GM18867 (cell line): ENCODE measurements at regions not wholly inside any gene's neighbourhood (a gene's known extent, or its start where the extent isn't known, plus 50 kb on each side); places are given as distances from the start of the nearest gene placed in this dataset.
A peak's percentile ranks its signal among the peaks of the same experiment; 100 is the strongest.

Source experiments
- ATAC-seq: cut with Tn5 transposase; IDR thresholded peaks from one replicate; pipeline ENCODE4 v1.9.1; 2021; ENCODE audit warnings: mild to moderate bottlenecking, moderate library complexity; ENCODE audit not compliant: unreplicated experiment

GRCh38 chr2:122816803-122817202 is 1061.4 kb downstream of the TSN start:
- ATAC-seq: no peak

GRCh38 chr2:122822319-122822718 is 1066.9 kb downstream of the TSN start:
- no peak for ATAC-seq

- no peak for ATAC-seq
Observed at GRCh38 chr2:122830157-122830556, 1074.7 kb downstream of the TSN start.

GRCh38 chr2:122831649-122832048 is 1076.2 kb downstream of the TSN start:
- ATAC-seq: no peak

- no peak for ATAC-seq
Observed at GRCh38 chr2:122843503-122843902, 1088.1 kb downstream of the TSN start.

GRCh38 chr2:122851161-122851560 is 1095.7 kb downstream of the TSN start:
- no peak for ATAC-seq

GRCh38 chr2:122851972-122852531 is 1096.6 kb downstream of the TSN start:
- ATAC-seq: no peak

GRCh38 chr2:122856696-122857095 is 1101.2 kb downstream of the TSN start:
- no peak for ATAC-seq

GRCh38 chr2:122858075-122858702 is 1102.7 kb downstream of the TSN start:
- ATAC-seq: no peak

- ATAC-seq: no peak
Observed at GRCh38 chr2:122858813-122859212, 1103.4 kb downstream of the TSN start.

GRCh38 chr2:122859260-122859659 is 1103.8 kb downstream of the TSN start:
- no peak for ATAC-seq

- ATAC-seq: peak; percentile 87
Observed at GRCh38 chr2:122863532-122863931, 1108.1 kb downstream of the TSN start.

GRCh38 chr2:122864728-122865127 is 1109.3 kb downstream of the TSN start:
- no peak for ATAC-seq

GRCh38 chr2:122866095-122866494 is 1110.6 kb downstream of the TSN start:
- ATAC-seq: peak; percentile 44

GRCh38 chr2:122867941-122868340 is 1112.5 kb downstream of the TSN start:
- ATAC-seq: no peak

- ATAC-seq: no peak
Observed at GRCh38 chr2:122868646-122869275, 1113.3 kb downstream of the TSN start.

GRCh38 chr2:122873951-122874350 is 1118.5 kb downstream of the TSN start:
- no peak for ATAC-seq

GRCh38 chr2:122875091-122875865 is 1119.8 kb downstream of the TSN start:
- ATAC-seq: no peak

GRCh38 chr2:122883849-122884248 is 1128.4 kb downstream of the TSN start:
- no peak for ATAC-seq

GRCh38 chr2:122884889-122885288 is 1129.4 kb downstream of the TSN start:
- ATAC-seq: no peak

- ATAC-seq: no peak
Observed at GRCh38 chr2:122885436-122885835, 1130.0 kb downstream of the TSN start.
